ENCODE measurements at regions not wholly inside any gene's neighbourhood (a gene's known extent, or its start where the extent isn't known, plus 50 kb on each side); places are given as distances from the start of the nearest gene placed in this dataset.

GRCh38 chr6:90820436-90820835 is 233.6 kb upstream of the MAP3K7 start:
- Histone ChIP-seq H3K27ac (replicated peaks) (no peak overlapping the region), H3K27me3 (ENCODE audit: insufficient read depth, poor library complexity, severe bottlenecking) (no peaks in the 10 kb centered on the region), H3K4me3 (replicated peaks; ENCODE audit: insufficient read depth, low read length) (no peak overlapping the region)
- no peak for TF ChIP-seq GABPA (IDR thresholded peaks at IDR 0.05; ENCODE audit: low read depth)
- no peak for TF ChIP-seq SPI1 (IDR thresholded peaks at IDR 0.05; ENCODE audit: borderline replicate concordance, low read depth)
- TF ChIP-seq, protein P1, sequence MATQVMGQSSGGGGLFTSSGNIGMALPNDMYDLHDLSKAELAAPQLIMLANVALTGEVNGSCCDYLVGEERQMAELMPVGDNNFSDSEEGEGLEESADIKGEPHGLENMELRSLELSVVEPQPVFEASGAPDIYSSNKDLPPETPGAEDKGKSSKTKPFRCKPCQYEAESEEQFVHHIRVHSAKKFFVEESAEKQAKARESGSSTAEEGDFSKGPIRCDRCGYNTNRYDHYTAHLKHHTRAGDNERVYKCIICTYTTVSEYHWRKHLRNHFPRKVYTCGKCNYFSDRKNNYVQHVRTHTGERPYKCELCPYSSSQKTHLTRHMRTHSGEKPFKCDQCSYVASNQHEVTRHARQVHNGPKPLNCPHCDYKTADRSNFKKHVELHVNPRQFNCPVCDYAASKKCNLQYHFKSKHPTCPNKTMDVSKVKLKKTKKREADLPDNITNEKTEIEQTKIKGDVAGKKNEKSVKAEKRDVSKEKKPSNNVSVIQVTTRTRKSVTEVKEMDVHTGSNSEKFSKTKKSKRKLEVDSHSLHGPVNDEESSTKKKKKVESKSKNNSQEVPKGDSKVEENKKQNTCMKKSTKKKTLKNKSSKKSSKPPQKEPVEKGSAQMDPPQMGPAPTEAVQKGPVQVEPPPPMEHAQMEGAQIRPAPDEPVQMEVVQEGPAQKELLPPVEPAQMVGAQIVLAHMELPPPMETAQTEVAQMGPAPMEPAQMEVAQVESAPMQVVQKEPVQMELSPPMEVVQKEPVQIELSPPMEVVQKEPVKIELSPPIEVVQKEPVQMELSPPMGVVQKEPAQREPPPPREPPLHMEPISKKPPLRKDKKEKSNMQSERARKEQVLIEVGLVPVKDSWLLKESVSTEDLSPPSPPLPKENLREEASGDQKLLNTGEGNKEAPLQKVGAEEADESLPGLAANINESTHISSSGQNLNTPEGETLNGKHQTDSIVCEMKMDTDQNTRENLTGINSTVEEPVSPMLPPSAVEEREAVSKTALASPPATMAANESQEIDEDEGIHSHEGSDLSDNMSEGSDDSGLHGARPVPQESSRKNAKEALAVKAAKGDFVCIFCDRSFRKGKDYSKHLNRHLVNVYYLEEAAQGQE (IDR thresholded peaks at IDR 0.05; ENCODE audit: insufficient replicate concordance, low read depth): no peak
- no peak for TF ChIP-seq POLR2AphosphoS5 (IDR thresholded peaks at IDR 0.05; ENCODE audit: low read depth)
- TF ChIP-seq, protein P2, sequence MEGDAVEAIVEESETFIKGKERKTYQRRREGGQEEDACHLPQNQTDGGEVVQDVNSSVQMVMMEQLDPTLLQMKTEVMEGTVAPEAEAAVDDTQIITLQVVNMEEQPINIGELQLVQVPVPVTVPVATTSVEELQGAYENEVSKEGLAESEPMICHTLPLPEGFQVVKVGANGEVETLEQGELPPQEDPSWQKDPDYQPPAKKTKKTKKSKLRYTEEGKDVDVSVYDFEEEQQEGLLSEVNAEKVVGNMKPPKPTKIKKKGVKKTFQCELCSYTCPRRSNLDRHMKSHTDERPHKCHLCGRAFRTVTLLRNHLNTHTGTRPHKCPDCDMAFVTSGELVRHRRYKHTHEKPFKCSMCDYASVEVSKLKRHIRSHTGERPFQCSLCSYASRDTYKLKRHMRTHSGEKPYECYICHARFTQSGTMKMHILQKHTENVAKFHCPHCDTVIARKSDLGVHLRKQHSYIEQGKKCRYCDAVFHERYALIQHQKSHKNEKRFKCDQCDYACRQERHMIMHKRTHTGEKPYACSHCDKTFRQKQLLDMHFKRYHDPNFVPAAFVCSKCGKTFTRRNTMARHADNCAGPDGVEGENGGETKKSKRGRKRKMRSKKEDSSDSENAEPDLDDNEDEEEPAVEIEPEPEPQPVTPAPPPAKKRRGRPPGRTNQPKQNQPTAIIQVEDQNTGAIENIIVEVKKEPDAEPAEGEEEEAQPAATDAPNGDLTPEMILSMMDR (IDR thresholded peaks at IDR 0.05; ENCODE audit: insufficient read depth, low read length): no peak
- DNase-seq (ENCODE audit: low read depth in 1 of 2, low spot score in 1 of 2): no peak

- H3K4me3 ChIP-seq (replicated peaks; ENCODE audit: insufficient read depth, low read length): no peak overlapping the region
- H3K27ac ChIP-seq (replicated peaks): no peak overlapping the region
- no peak for TF ChIP-seq GABPA (IDR thresholded peaks at IDR 0.05; ENCODE audit: low read depth)
- TF ChIP-seq SPI1 (IDR thresholded peaks at IDR 0.05; ENCODE audit: borderline replicate concordance, low read depth): no peak
- TF ChIP-seq, protein P2 (IDR thresholded peaks at IDR 0.05; ENCODE audit: insufficient read depth, low read length): no peak
- TF ChIP-seq, protein P1 (IDR thresholded peaks at IDR 0.05; ENCODE audit: insufficient replicate concordance, low read depth): no peak
- no peak for TF ChIP-seq POLR2AphosphoS5 (IDR thresholded peaks at IDR 0.05; ENCODE audit: low read depth)
- no peak for DNase-seq (ENCODE audit: low read depth in 1 of 2, low spot score in 1 of 2)
- no peaks in the 10 kb centered on the region for H3K27me3 ChIP-seq (ENCODE audit: insufficient read depth, poor library complexity, severe bottlenecking)
These were observed 232.6 kb upstream of the MAP3K7 start for GRCh38 chr6:90819483-90819882.

- no peak for DNase-seq (ENCODE audit: low read depth in 1 of 2, low spot score in 1 of 2)
- Histone ChIP-seq H3K27me3 (ENCODE audit: insufficient read depth, poor library complexity, severe bottlenecking) (no peaks in the 10 kb centered on the region), H3K27ac (replicated peaks) (no peak overlapping the region), H3K4me3 (replicated peaks; ENCODE audit: insufficient read depth, low read length) (no peak overlapping the region)
- TF ChIP-seq POLR2AphosphoS5 (IDR thresholded peaks at IDR 0.05; ENCODE audit: low read depth) (no peak), GABPA (IDR thresholded peaks at IDR 0.05; ENCODE audit: low read depth) (no peak), SPI1 (IDR thresholded peaks at IDR 0.05; ENCODE audit: borderline replicate concordance, low read depth) (no peak)
- TF ChIP-seq, protein P1 (IDR thresholded peaks at IDR 0.05; ENCODE audit: insufficient replicate concordance, low read depth): no peak
- TF ChIP-seq, protein P2 (IDR thresholded peaks at IDR 0.05; ENCODE audit: insufficient read depth, low read length): no peak
These were observed 231.3 kb upstream of the MAP3K7 start for GRCh38 chr6:90818163-90818562.
